Tongue (tissue), 1 donor: ENCODE measurements at regions not wholly inside any gene's neighbourhood (a gene's known extent, or its start where the extent isn't known, plus 50 kb on each side); places are given as distances from the start of the nearest gene placed in this dataset.

Experiments used
- DNase-seq: peaks from one replicate; pipeline ENCODE4 v3.0.0-alpha.2; 2015

DNA sequence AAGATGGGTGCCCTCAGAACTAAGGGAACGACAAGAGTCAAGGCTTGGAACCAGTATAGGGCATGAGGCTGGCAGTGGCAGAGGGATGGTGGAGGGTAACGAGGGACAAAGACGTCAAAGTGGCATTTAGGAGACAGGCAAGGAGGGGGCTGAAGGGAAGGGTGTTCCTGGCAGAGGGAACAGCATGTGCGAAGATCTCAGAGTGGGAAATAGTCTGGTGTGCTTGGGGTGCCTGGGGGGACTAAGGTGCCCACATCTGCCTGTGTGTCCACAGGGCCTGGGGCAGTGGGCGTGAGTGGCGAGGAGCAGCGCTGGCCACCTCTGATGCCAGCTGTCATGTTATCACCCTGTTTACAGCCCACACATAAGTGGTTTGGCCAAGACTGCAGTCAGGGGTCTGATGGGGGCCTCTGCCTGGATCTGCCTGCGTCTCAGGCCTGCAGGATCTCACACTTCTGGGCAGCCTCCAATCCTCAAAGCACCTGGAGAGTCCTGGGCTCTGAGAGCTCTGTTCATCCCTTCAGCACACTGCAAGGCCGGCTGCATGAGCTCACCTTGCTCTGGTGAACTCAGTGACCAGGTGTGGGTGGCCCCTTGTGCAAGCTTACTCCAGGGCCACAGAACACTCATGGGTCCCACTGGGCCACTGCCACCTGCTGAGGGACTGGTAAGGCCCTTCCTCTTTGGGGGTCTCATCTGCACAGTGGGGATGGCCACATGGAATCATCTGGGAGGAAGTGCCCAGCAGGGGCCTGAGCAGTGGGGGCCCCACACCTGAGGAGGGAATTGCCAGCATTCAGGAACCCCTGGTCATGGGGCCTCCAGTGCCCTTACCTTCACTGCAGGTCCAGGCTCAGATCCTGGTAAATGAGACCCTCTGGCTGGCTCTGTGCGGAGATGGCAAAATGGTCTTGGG is 89.7 kb upstream of the SHISAL1 start:
- DNase-seq: no peak

- no peak for DNase-seq
Measured at GRCh38 chr22:44401783-44402110, 89.0 kb upstream of the SHISAL1 start.

GRCh38 chr22:44400763-44401060 is 88.0 kb upstream of the SHISAL1 start:
- no peak for DNase-seq

- no peak for DNase-seq
Measured at GRCh38 chr22:44399906-44400762, 87.4 kb upstream of the SHISAL1 start.

DNA sequence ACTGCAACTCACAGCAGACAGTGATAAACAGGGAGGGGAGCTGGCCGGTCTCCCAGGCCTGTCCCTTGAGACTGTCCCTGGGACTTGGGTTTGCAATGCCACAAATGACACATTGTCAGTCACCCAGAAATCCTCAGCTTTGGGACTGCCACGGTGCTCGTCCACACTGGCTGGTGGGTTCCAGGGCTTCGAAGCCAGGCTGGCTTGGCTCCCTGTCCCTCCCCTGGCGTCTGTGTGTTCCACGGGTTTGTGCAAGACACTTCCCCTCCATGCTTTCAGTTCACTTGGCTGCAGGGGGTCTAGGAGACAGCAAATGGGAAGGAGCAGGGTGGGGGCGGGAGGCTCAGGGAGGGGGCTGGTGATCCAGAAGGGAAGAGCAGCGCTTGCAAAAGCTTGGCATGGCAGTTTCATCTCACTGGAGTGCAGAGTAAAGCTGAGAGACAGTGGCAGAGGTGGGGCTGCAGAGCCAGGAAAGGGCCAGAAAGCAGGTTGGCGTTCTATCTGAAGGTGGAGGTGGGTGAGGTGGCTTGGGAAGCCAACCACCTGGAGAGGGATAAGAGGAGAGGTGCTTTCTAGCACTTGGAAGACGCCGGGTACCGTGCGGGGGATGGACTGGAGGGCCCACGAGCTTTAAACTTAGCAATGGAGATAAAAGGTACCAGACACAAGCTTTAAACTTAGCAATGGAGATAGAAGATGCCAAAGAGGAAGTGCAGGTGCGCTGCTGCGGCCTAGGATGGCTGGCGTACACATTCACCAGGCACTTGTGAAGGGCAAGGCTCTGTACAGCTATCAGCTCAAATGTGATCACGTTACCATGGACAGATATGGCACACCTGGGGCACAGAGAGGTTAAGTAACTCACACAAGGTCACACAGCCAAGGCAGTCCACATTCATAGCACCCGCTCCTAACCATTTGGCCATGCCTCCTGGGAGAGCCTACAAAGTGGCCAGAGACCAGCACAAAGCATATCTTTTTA is 86.4 kb upstream of the SHISAL1 start:
- DNase-seq: no peak

DNA sequence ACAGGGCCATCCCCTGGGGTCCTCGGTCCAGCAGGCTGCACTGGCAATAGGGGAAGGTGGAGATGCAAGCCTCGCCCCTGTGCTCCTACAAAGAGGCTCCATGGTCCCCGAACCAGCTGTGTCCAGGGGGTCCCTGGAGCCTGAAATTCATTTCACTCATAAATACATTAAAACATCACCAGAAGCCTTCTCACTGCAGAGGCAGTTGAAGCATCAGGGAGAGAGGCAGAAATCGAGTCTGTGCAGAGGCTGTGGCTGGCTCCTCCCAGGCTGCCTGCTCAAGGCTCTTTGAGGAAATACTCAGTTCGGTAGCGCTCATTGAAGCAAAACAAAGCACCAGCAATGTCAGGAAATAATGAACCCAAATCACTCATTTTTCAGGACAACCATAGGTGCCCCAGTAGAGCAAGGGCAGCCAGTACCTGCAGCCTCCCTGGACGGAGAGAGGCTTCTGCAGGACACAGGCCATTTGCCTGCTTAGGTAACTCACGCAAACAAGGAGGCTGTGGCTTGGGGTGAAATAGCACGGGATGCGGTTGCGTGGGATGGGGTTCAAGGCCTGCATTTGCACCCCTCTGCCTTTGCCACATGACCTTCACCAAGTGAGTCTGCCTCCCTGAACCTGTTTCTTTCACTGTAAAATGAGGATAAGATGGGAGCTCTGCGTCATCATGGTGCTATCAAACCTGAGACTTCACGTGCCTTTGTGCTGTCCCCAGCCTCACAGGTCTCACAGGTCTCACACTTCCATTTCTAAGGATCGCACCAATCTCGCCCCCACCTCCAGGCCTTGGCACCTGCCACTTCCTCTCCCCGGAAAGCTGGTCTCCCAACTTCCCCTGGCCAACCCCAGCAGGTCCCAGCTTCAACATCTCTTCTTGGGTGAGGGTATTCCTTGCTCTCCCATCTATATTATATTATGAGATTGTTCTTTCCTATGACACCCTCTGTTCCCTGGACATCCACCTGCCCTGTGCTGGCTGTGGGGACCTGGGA is 84.3 kb upstream of the SHISAL1 start:
- no peak for DNase-seq

DNA sequence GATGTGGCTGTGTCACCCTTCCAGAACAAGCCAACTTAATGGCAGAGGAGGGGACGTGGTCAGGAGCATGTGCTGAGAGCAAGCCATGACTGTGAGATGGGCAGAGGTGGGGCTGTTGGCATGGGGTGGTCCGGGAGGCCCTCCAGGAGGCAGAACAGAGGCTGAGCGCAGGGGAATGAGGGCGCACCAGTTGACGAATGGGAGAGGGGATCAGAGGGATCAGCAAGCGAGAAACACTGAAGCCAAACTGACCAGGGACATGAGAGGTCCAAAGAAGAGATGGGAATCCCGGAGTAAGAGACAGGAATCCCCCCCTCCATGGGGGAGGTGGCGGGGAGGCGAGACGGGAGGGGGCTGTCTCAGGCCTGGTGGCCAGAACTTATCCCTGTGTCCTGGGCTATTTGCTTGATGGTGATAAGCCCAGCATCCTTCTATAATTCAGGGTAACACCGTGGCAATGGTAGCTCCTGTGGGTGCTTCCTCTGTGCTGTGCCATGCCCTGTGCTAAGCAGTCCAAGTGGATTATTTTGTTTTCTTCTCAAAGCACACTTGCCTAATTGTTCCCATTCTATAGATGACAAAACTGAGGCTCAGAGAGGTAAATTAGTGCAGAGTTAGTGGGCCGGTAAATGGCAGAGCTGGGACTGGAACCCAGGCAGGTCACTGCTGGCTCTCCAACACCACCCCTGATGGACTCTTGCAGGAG is 83.4 kb upstream of the SHISAL1 start:
- DNase-seq: no peak

- DNase-seq: no peak
Measured at GRCh38 chr22:44395118-44396005, 82.6 kb upstream of the SHISAL1 start.

DNA sequence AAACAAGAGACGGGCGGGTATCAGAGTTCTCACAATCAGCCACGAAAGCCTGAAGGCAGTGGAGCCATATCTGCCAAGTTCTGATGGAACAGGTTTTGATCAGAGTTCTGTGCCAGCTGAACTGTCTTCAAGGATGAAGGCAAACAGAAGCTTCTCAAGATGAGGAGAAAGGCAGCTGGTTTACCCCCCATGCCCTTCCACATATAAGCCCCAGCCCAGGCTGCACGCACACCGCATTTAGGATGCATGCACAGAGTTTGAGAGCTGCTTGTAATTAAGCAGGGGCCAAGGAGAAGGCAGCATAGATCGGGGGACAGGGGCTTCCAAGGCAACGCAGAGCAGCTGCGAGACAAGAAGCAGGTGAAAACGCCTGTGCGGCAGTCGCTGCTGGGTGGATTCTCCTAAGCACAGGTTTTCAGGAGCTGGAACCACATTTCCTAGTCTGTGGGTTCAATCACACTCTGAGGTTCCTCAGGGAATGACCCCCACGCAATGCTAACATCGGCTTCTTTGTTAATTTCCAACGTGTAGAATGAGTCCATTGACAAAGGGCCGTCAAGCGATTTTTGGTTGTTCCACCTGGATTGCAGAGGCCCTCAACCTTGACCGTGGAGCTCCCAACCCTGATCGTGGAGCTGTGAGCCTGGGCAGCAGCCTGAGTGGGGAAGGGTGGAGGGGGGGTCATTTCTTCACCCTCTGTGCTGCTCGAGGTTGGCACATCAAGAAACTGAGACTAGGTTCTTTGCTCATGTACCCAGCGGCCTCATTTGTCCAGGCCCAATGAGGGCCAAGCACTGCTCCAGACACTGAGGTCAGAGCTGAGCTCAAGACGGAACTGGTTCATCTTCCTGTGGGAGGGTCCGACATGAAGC is 81.7 kb upstream of the SHISAL1 start:
- no peak for DNase-seq

GRCh38 chr22:44393066-44393465 is 80.3 kb upstream of the SHISAL1 start:
- no peak for DNase-seq

- no peak for DNase-seq
Measured at GRCh38 chr22:44392446-44392921, 79.7 kb upstream of the SHISAL1 start.

DNA sequence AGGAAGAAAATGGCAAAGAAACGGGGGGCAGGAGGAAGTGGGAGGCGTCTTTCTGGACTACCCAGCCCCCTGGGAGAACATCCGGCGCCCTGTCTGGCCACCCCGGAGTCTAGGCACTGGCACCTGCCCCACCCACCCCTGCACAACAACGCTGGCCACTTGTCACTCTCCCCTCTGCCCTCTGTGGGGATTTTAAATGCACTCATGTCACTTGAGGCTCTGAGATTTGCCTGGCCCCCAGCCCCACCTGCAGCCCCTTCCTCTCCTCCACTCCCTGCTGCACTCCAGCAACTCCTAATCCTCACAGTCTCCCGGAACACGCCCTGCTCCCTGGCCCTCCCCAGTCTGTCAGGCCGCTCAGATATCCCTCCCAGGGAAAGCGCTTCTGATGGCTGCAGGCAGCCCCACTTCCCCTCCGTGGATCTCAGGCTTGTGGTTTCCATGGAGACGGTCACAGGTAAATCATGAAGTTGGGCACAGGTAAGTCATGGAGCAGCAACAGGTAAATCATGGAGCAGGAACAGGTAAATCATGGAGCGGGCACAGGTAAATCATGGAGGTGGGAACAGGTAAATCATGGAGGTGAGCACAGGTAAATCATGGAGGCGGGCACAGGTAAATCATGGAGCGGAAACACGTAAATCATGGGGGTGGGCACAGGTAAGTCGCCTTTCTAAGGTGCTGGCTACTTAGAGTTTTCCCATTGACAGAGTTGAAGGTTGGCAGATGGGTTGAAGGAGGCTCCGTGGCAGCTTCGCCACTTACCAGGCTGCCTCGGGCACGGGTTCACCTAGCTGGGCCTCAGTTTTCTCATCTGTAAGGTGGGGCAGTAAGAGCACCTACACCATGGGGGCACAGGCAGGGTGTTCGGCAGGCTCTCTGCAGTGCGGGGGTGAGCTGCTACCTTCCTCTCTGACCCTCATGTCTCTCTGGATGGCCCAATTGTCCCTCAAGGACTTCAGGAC is 79.0 kb upstream of the SHISAL1 start:
- no peak for DNase-seq

DNA sequence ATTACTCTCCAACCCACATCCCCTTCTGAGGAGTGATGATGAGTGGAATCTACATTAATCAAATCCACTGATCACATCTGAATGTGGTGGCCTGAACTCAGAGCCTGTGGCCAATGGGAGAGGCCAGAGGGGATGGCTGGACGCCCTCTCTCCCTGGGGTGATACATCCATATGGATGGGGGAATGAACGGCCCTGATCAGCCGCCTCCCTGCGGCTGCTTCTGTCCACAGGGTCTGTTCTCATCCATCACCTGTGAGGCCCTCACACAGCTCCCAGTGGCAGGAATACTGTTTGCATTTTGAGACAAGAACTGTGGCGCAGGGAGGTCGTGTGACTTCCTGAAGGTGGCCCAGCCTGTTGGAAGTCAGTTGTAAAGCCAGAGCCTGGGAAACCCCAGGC is 78.3 kb upstream of the SHISAL1 start:
- no peak for DNase-seq

GRCh38 chr22:44390613-44390970 is 77.8 kb upstream of the SHISAL1 start:
- no peak for DNase-seq

- DNase-seq: no peak
Measured at GRCh38 chr22:44389926-44390612, 77.3 kb upstream of the SHISAL1 start.

DNA sequence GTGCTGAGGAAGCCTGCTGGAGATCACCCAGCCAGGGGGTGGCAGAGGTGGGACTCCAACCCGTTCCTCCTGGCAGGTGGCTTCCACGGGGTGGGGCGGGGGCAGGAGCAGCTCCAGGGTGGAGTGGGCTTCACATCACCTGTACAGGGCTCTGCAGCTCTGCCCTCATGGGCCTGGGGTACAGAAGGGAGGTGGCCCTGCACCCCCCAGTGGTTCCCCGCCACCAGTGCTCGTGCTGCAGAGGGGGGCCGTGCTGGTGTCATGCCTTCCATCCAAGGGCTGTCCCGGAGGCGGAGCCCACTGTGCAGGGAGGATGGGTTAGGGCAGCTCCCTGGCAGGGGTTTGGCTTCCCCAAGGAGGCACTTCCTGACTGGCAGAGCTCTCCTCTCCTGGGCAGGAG is 76.4 kb upstream of the SHISAL1 start:
- no peak for DNase-seq
